HFFc6 (cell line): ENCODE measurements at regions not wholly inside any gene's neighbourhood (a gene's known extent, or its start where the extent isn't known, plus 50 kb on each side); places are given as distances from the start of the nearest gene placed in this dataset.

Experiments
- DNase-seq: peaks from one replicate; pipeline ENCODE4 v3.0.0-alpha.2; 2018
- H3K27ac Mint-ChIP-seq: 2 replicates; pipeline ENCODE4 v1.8.0; 2020; ENCODE audit warnings: mild to moderate bottlenecking, mixed read lengths
- H3K27me3 Mint-ChIP-seq: 2 replicates; pipeline ENCODE4 v1.8.0; 2021; ENCODE audit warnings: mild to moderate bottlenecking, moderate library complexity, mixed read lengths; ENCODE audit not compliant: insufficient read depth
- H3K36me3 Mint-ChIP-seq: 2 replicates; pipeline ENCODE4 v1.8.0; 2021; ENCODE audit warnings: low read depth, mixed read lengths
- H3K4me1 Mint-ChIP-seq: 2 replicates; pipeline ENCODE4 v1.8.0; 2020; ENCODE audit warnings: low read depth, mixed read lengths
- H3K4me3 Mint-ChIP-seq: 2 replicates; pipeline ENCODE4 v1.8.0; 2020; ENCODE audit warnings: mild to moderate bottlenecking, moderate library complexity, mixed read lengths
- H3K9me3 Mint-ChIP-seq: 2 replicates; pipeline ENCODE4 v1.8.0; 2020; ENCODE audit warnings: mild to moderate bottlenecking, mixed read lengths
- CTCF ChIP-seq: fragments of 200-600 bp; sonication (generic); IDR thresholded peaks from 2 replicates; pipeline ENCODE4 v1.5.0; 2021; ENCODE audit warnings: antibody characterized with exemption, mild to moderate bottlenecking

GRCh38 chr9:649128-650074 is 192.1 kb upstream of the DMRT1 start:
- Mint-ChIP-seq H3K27me3 (no peaks in the 10 kb centered on the region), H3K4me1 (peaks cover 19% of the 10 kb centered on the region), H3K4me3 (peak overlapping the region; percentile 74; the same call in 1 of the 2 replicates), H3K9me3 (no peaks in the 10 kb centered on the region), H3K27ac (no peak overlapping the region), H3K36me3 (no peaks in the 10 kb centered on the region)
- no peak for TF ChIP-seq CTCF
- no peak for DNase-seq

DNA sequence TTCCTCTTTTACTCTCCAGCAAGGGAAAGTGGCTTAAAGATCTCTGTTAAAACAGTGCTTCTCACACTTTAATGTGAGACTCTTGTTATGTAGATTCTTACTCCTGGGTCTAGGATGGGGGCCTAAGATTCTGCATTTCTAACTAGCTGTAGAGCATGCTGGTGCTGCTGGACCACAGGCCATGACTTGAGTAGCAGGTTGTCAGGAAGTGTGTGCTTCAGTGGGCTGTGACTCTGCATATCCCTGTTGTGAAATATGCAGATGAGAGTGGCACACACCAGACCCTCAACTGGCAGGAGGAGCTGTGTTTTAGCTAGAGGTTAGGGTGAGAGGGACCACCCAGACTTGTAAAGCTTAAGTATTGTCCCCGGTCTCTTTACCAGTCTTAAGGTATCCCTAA is 191.1 kb upstream of the DMRT1 start:
- H3K4me1 Mint-ChIP-seq, result peaks cover 19% of the 10 kb centered on the region
- H3K27ac Mint-ChIP-seq, result peak overlapping the region; percentile 50; the same call in 1 of the 2 replicates
- no peaks in the 10 kb centered on the region for H3K36me3 Mint-ChIP-seq
- peak overlapping the region; percentile 74; the same call in 1 of the 2 replicates for H3K4me3 Mint-ChIP-seq
- no peak for TF ChIP-seq CTCF
- H3K9me3 Mint-ChIP-seq, result no peaks in the 10 kb centered on the region
- H3K27me3 Mint-ChIP-seq, result no peaks in the 10 kb centered on the region; the same call in 1 of the 2 replicates
- DNase-seq, result no peak

GRCh38 chr9:651371-651770 is 190.1 kb upstream of the DMRT1 start:
- no peak for TF ChIP-seq CTCF

GRCh38 chr9:652914-653313 is 188.6 kb upstream of the DMRT1 start:
- peaks cover 19% of the 10 kb centered on the region for H3K4me1 Mint-ChIP-seq
- TF ChIP-seq CTCF, result no peak
- H3K27me3 Mint-ChIP-seq, result no peaks in the 10 kb centered on the region; the same call in none of the 2 replicates
- H3K36me3 Mint-ChIP-seq, result no peaks in the 10 kb centered on the region
- no peak overlapping the region for H3K4me3 Mint-ChIP-seq
- H3K27ac Mint-ChIP-seq, result no peak overlapping the region
- no peak for DNase-seq
- H3K9me3 Mint-ChIP-seq, result no peaks in the 10 kb centered on the region

More at GRCh38 chr9:651371-651770, 190.1 kb upstream of the DMRT1 start:
- DNase-seq, result no peak
- H3K9me3 Mint-ChIP-seq, result no peaks in the 10 kb centered on the region
- no peak overlapping the region for H3K4me3 Mint-ChIP-seq
- no peak overlapping the region for H3K27ac Mint-ChIP-seq
- H3K36me3 Mint-ChIP-seq, result no peaks in the 10 kb centered on the region
- H3K4me1 Mint-ChIP-seq, result peaks cover 19% of the 10 kb centered on the region
- H3K27me3 Mint-ChIP-seq, result no peaks in the 10 kb centered on the region; the same call in 1 of the 2 replicates

GRCh38 chr9:653421-653820 is 188.1 kb upstream of the DMRT1 start:
- no peak for TF ChIP-seq CTCF
- Mint-ChIP-seq H3K27ac (no peak overlapping the region), H3K36me3 (no peaks in the 10 kb centered on the region)

More at GRCh38 chr9:653421-653820, 188.1 kb upstream of the DMRT1 start:
- no peaks in the 10 kb centered on the region for H3K9me3 Mint-ChIP-seq
- no peak overlapping the region for H3K4me3 Mint-ChIP-seq
- no peak for DNase-seq
- peaks cover 19% of the 10 kb centered on the region for H3K4me1 Mint-ChIP-seq
- H3K27me3 Mint-ChIP-seq, result no peaks in the 10 kb centered on the region; the same call in none of the 2 replicates
